H1 (cell line): ENCODE measurements at regions not wholly inside any gene's neighbourhood (a gene's known extent, or its start where the extent isn't known, plus 50 kb on each side); places are given as distances from the start of the nearest gene placed in this dataset.

Experiments
- EZH2 ChIP-seq: fragments of 200-600 bp; sonication (generic); IDR thresholded peaks from 2 replicates; pipeline ENCODE4 v1.7.1; 2012; ENCODE audit warnings: low read depth, mild to moderate bottlenecking, moderate library complexity, low read length, inconsistent platforms; ENCODE audit not compliant: severe bottlenecking
- POLR2A ChIP-seq, 2 experiments: IDR thresholded peaks; 1 replicate in 1 of 2; 2 replicates in 1 of 2; pipeline ENCODE4 v1.6.1; 2011; ENCODE audit warnings: low read depth in 2 of 2, low read length in 2 of 2, mild to moderate bottlenecking in 2 of 2; ENCODE audit errors: control extremely low read depth in 1 of 2
- TF ChIP-seq, protein P1 (sequence below), 3 experiments: IDR thresholded peaks; 1 replicate in 2 of 3; 2 replicates in 1 of 3; pipeline versions ENCODE4 v1.5.1 to v1.6.1; 2011; ENCODE audit warnings: low read length in 3 of 3, mild to moderate bottlenecking in 3 of 3, inconsistent platforms in 2 of 3, low read depth in 1 of 3, moderate library complexity in 1 of 3; ENCODE audit not compliant: insufficient read depth in 1 of 3; ENCODE audit errors: control extremely low read depth in 1 of 3

DNA sequence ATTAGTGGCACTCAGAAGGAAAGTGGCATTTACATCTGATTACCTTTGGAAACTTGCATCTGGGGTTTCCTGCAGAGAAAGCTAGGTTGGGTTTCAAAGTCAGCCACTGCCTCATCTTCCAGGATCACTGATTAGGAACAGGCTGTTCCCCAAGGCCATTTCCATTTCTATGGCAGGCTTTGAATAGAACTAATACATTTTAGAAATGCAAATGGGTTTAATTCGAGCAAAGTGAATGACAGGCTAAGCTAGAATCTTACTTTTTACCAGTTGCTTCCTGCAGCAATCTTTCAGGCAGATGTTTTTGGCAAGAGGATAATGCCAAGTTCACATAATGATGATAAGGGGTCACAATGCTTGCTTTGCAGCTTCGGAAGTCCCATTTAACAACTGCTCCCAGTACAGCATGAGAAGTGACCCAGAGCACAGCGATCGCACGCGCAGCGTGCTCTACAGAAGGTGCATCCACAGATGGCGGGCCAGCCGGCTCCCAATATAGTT lies 336.7 kb downstream of the LPIN1 start:
- TF ChIP-seq, protein P1, sequence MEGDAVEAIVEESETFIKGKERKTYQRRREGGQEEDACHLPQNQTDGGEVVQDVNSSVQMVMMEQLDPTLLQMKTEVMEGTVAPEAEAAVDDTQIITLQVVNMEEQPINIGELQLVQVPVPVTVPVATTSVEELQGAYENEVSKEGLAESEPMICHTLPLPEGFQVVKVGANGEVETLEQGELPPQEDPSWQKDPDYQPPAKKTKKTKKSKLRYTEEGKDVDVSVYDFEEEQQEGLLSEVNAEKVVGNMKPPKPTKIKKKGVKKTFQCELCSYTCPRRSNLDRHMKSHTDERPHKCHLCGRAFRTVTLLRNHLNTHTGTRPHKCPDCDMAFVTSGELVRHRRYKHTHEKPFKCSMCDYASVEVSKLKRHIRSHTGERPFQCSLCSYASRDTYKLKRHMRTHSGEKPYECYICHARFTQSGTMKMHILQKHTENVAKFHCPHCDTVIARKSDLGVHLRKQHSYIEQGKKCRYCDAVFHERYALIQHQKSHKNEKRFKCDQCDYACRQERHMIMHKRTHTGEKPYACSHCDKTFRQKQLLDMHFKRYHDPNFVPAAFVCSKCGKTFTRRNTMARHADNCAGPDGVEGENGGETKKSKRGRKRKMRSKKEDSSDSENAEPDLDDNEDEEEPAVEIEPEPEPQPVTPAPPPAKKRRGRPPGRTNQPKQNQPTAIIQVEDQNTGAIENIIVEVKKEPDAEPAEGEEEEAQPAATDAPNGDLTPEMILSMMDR (IDR thresholded peaks at IDR 0.05; ENCODE audit: control extremely low read depth in 1 of 3, insufficient read depth in 1 of 3, low read depth in 1 of 3, low read length in 3 of 3) = no peak
- TF ChIP-seq POLR2A (IDR thresholded peaks at IDR 0.05; ENCODE audit: control extremely low read depth in 1 of 2, low read depth in 2 of 2, low read length in 2 of 2) (no peak), EZH2 (no peak)
